ENCODE measurements at regions not wholly inside any gene's neighbourhood (a gene's known extent, or its start where the extent isn't known, plus 50 kb on each side); places are given as distances from the start of the nearest gene placed in this dataset.

DNA sequence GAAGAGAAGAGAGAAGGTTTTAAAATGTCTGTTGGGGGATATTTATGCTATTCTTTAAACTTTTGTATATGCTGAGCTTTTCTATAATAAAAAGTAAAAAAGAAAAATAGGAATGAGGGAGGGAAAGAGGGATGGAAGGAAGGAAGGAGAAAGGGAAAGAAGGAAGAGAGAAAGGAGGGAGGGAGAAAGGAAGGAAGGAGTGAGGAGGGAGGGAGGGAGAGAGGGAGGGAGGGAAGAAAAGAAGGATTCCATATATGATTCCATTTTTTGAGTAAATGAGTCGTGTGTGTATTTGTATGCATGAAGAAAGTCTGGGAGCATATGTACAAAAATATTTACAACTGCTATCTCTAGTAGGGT lies 120.9 kb upstream of the ZBTB40 start:
- peaks cover 2% of the 10 kb centered on the region for H3K9me3 Mint-ChIP-seq
- no peaks in the 10 kb centered on the region for H3K4me1 ChIP-seq
- no peak overlapping the region for H3K27ac Mint-ChIP-seq
- no peak for TF ChIP-seq EZH2 (IDR thresholded peaks at IDR 0.05)
- no peak for TF ChIP-seq EZH2phosphoT487 (IDR thresholded peaks at IDR 0.05)
- TF ChIP-seq, protein P1, sequence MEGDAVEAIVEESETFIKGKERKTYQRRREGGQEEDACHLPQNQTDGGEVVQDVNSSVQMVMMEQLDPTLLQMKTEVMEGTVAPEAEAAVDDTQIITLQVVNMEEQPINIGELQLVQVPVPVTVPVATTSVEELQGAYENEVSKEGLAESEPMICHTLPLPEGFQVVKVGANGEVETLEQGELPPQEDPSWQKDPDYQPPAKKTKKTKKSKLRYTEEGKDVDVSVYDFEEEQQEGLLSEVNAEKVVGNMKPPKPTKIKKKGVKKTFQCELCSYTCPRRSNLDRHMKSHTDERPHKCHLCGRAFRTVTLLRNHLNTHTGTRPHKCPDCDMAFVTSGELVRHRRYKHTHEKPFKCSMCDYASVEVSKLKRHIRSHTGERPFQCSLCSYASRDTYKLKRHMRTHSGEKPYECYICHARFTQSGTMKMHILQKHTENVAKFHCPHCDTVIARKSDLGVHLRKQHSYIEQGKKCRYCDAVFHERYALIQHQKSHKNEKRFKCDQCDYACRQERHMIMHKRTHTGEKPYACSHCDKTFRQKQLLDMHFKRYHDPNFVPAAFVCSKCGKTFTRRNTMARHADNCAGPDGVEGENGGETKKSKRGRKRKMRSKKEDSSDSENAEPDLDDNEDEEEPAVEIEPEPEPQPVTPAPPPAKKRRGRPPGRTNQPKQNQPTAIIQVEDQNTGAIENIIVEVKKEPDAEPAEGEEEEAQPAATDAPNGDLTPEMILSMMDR (IDR thresholded peaks at IDR 0.05) = no peak
- no peaks in the 10 kb centered on the region for H3K36me3 ChIP-seq
- H2AFZ ChIP-seq (replicated peaks) = no peak overlapping the region
- no peaks in the 10 kb centered on the region for H3K9me3 ChIP-seq (ENCODE audit: low read depth)
- H3K36me3 Mint-ChIP-seq = peaks cover 3% of the 10 kb centered on the region
- no peak for DNase-seq (ENCODE audit: low spot score)
- H3K9ac ChIP-seq = no peak overlapping the region
- no peaks in the 10 kb centered on the region for H3K79me2 ChIP-seq (ENCODE audit: low read depth)
- H3K27ac ChIP-seq = no peak overlapping the region
- H3K4me3 Mint-ChIP-seq = no peak overlapping the region
- H3F3A ChIP-seq (ENCODE audit: low read depth) = no peaks in the 10 kb centered on the region
- H3K27me3 ChIP-seq = no peaks in the 10 kb centered on the region
- no peaks in the 10 kb centered on the region for H4K20me1 ChIP-seq (ENCODE audit: low read depth)
- H3K4me2 ChIP-seq = no peak overlapping the region
- H3K27me3 Mint-ChIP-seq (ENCODE audit: insufficient read depth, low read depth) = peaks cover 18% of the 10 kb centered on the region
- H3K4me1 Mint-ChIP-seq = peaks cover 26% of the 10 kb centered on the region
- no peak overlapping the region for H3K4me3 ChIP-seq

DNA sequence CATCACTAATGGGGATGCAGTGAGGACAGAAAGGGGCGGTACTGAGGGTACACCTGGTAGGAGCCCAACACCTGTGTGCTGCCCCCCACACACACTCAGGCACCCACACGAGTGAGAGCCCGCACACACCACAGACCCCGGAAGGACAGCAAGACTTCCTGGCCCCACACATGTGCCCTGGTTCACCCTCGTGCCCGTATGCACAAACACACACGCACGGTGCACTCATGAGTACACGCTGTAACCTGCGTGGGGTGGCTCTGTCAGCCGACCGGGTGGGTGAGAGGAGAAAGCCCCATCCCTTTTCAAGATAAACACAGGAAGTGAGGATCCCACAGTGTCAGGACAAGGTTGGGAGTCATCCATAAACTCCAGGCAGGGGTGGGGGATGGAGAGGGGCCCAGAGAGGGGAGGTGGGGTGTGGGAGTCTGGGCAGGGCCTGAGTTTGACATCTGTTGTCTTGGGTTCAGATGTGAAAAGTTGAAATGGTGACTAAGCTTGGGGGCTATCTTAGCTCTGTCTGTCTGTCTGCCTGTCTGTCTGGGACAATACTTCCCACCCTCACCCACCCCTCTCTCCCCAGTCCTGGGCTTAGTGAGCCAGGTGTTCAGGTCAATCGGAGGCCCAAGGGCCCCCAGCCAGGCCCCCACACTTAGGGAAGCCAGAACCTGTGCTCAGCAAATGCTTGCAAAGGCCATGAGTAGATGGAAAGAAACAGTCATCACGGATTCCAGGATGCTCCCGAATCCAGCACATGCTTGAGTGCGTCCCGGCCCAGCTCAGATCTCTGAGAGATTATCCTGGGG lies 119.8 kb upstream of the ZBTB40 start:
- H3K27me3 ChIP-seq = no peaks in the 10 kb centered on the region
- Mint-ChIP-seq H3K4me3 (no peak overlapping the region), H3K27ac (no peak overlapping the region)

DNA sequence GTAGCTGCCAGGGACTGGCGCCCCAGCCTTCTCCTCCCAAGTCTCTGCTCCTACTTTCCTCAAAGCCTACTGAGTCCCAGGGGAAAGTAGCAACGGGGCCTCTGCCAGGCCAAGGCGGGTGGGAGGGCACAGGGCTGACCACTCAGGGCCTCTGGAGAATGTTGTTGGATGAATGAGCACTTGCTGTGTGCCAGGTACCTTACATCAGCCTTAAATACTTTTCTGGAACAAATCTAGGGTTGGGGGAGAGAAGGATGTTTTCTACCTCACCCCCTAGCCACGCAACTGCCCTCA lies 119.3 kb upstream of the ZBTB40 start:
- H3K4me3 ChIP-seq = no peak overlapping the region
- H3K4me2 ChIP-seq = no peak overlapping the region
- DNase-seq (ENCODE audit: low spot score) = no peak
- H4K20me1 ChIP-seq (ENCODE audit: low read depth) = no peaks in the 10 kb centered on the region
- no peak overlapping the region for H3K9ac ChIP-seq
- Mint-ChIP-seq H3K27me3 (ENCODE audit: insufficient read depth, low read depth) (peaks cover 14% of the 10 kb centered on the region), H3K4me3 (no peak overlapping the region), H3K36me3 (peaks cover 3% of the 10 kb centered on the region), H3K27ac (no peak overlapping the region), H3K9me3 (peaks cover 2% of the 10 kb centered on the region), H3K4me1 (peaks cover 18% of the 10 kb centered on the region)
- no peaks in the 10 kb centered on the region for H3K36me3 ChIP-seq
- H3K27ac ChIP-seq = no peak overlapping the region
- no peak for TF ChIP-seq EZH2 (IDR thresholded peaks at IDR 0.05)
- no peak overlapping the region for H2AFZ ChIP-seq (replicated peaks)
- H3K79me2 ChIP-seq (ENCODE audit: low read depth) = no peaks in the 10 kb centered on the region
- no peaks in the 10 kb centered on the region for H3K9me3 ChIP-seq (ENCODE audit: low read depth)
- H3K4me1 ChIP-seq = no peaks in the 10 kb centered on the region
- H3F3A ChIP-seq (ENCODE audit: low read depth) = no peaks in the 10 kb centered on the region
- no peaks in the 10 kb centered on the region for H3K27me3 ChIP-seq

More for the DNA sequence above, 119.8 kb upstream of the ZBTB40 start:
- Histone ChIP-seq H3K79me2 (ENCODE audit: low read depth) (no peaks in the 10 kb centered on the region), H3K27ac (no peak overlapping the region), H3K9me3 (ENCODE audit: low read depth) (no peaks in the 10 kb centered on the region), H3K4me1 (no peaks in the 10 kb centered on the region), H4K20me1 (ENCODE audit: low read depth) (no peaks in the 10 kb centered on the region), H3K4me2 (no peak overlapping the region), H3K36me3 (no peaks in the 10 kb centered on the region), H3K9ac (no peak overlapping the region), H3F3A (ENCODE audit: low read depth) (no peaks in the 10 kb centered on the region), H2AFZ (replicated peaks) (no peak overlapping the region), H3K4me3 (no peak overlapping the region)
- TF ChIP-seq EZH2phosphoT487 (IDR thresholded peaks at IDR 0.05) = no peak
- TF ChIP-seq, protein P1 (IDR thresholded peaks at IDR 0.05) = no peak
- TF ChIP-seq EZH2 (IDR thresholded peaks at IDR 0.05) = no peak
- DNase-seq (ENCODE audit: low spot score) = no peak
- H3K36me3 Mint-ChIP-seq = peaks cover 3% of the 10 kb centered on the region
- peaks cover 2% of the 10 kb centered on the region for H3K9me3 Mint-ChIP-seq
- H3K27me3 Mint-ChIP-seq (ENCODE audit: insufficient read depth, low read depth) = peaks cover 14% of the 10 kb centered on the region
- peaks cover 19% of the 10 kb centered on the region for H3K4me1 Mint-ChIP-seq

DNA sequence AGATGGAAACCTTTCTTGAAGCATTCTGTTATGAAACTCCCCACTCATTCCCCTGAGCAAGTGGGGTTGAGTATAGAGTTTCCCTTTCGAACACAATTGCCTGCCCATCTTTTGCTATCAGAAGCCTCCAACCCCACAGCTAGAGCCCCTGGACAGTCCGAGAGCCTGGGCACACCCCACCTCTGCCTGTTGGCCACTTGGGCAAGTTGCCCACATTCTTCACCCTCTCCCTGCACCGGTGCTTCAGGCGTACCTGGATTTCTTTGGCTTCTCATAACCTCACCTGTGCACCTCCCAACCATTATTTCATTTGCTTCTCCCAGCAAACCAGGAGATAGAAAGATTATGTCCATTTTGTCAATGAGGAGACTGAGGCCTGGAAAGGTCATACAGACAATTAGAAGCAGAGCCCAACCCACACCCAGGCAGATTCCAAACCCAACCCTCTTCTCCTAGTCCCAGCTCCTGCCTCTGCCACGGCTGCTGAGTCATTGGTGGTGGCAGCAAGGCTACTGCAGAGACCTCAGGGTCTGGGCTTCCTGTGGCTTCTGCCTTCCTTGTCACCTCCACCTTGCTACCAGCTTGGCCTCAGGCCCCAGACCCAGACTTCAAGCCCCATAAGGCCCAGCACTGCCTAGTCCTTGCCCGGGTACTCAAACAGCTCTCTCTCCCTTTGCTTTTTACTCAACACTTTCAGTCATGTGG lies 118.7 kb upstream of the ZBTB40 start:
- H3K36me3 ChIP-seq = no peaks in the 10 kb centered on the region
- Mint-ChIP-seq H3K36me3 (peaks cover 3% of the 10 kb centered on the region), H3K27me3 (ENCODE audit: insufficient read depth, low read depth) (peaks cover 14% of the 10 kb centered on the region), H3K27ac (no peak overlapping the region), H3K4me3 (no peak overlapping the region), H3K4me1 (peaks cover 18% of the 10 kb centered on the region), H3K9me3 (peaks cover 2% of the 10 kb centered on the region)
- no peak overlapping the region for H3K9ac ChIP-seq
- no peak overlapping the region for H2AFZ ChIP-seq (replicated peaks)
- H3K4me3 ChIP-seq = no peak overlapping the region
- TF ChIP-seq EZH2 (IDR thresholded peaks at IDR 0.05) (no peak), EZH2phosphoT487 (IDR thresholded peaks at IDR 0.05) (no peak)
- TF ChIP-seq, protein P1 (IDR thresholded peaks at IDR 0.05) = no peak
- no peak overlapping the region for H3K4me2 ChIP-seq
- H4K20me1 ChIP-seq (ENCODE audit: low read depth) = no peaks in the 10 kb centered on the region
- no peak for DNase-seq (ENCODE audit: low spot score)
- no peaks in the 10 kb centered on the region for H3K9me3 ChIP-seq (ENCODE audit: low read depth)
- no peak overlapping the region for H3K27ac ChIP-seq
- no peaks in the 10 kb centered on the region for H3K27me3 ChIP-seq
- no peaks in the 10 kb centered on the region for H3F3A ChIP-seq (ENCODE audit: low read depth)
- H3K4me1 ChIP-seq = no peaks in the 10 kb centered on the region
- H3K79me2 ChIP-seq (ENCODE audit: low read depth) = no peaks in the 10 kb centered on the region

Data from neural progenitor cell (in vitro differentiated cells).